HEK293 (cell line): ENCODE measurements at regions not wholly inside any gene's neighbourhood (a gene's known extent, or its start where the extent isn't known, plus 50 kb on each side); places are given as distances from the start of the nearest gene placed in this dataset.

Experiments
- CTCF ChIA-PET: fragments of 350-600 bp; formaldehyde crosslinking; extraction: SDS; loops from one replicate; lab custom pipeline; 2021; ENCODE audit warnings: antibody characterized with exemption; lab: Yijun Ruan, JAX
- POLR2A ChIA-PET: fragments of 300-600 bp; formaldehyde crosslinking; extraction: SDS; loops from one replicate; lab custom pipeline; 2020; ENCODE audit warnings: antibody characterized with exemption, inconsistent platforms; lab: Yijun Ruan, JAX
- H3K27ac ChIP-seq: fragments of 200-500 bp; sonication (Bioruptor generic); 2 replicates; pipeline ENCODE4 v1.5.1; 2014; ENCODE audit warnings: low read depth, low read length, control low read depth, inconsistent platforms; ENCODE audit errors: extremely low read depth
- H3K36me3 ChIP-seq, 2 experiments: fragments of 200-500 bp in 1 of 2; sonication (Bioruptor generic) in 1 of 2; 1 replicate in 1 of 2; 2 replicates in 1 of 2; pipeline ENCODE4 v1.5.1; 2014 to 2017; ENCODE audit warnings: inconsistent platforms in 2 of 2, low read length in 2 of 2; ENCODE audit not compliant: control insufficient read depth in 2 of 2, insufficient read depth in 1 of 2
- H3K4me1 ChIP-seq: fragments of 200-500 bp; sonication (Bioruptor generic); 2 replicates; pipeline ENCODE4 v1.5.1; 2014; ENCODE audit warnings: mild to moderate bottlenecking, low read length, inconsistent platforms; ENCODE audit not compliant: control insufficient read depth, insufficient read depth
- H3K4me3 ChIP-seq: 2 replicates; pipeline ENCODE4 v1.5.1; 2011; ENCODE audit warnings: low read depth, mild to moderate bottlenecking, control low read depth, low read length, moderate library complexity
- H3K9me3 ChIP-seq: fragments of 200-500 bp; sonication (Bioruptor generic); 2 replicates; pipeline ENCODE4 v1.5.1; 2014; ENCODE audit warnings: low read depth, low read length, inconsistent platforms; ENCODE audit not compliant: control insufficient read depth, insufficient read depth
- BCL11B ChIP-seq: fragments of 450-650 bp; formaldehyde crosslinking; IDR thresholded peaks from 2 replicates; pipeline ENCODE4 v1.5.1; 2016; ENCODE audit warnings: low read depth, missing biosample characterization, missing genetic modification characterization
- GLI4 ChIP-seq: fragments of 450-650 bp; formaldehyde crosslinking; IDR thresholded peaks from 2 replicates; pipeline ENCODE4 v1.5.1; 2016; ENCODE audit warnings: missing biosample characterization, missing genetic modification characterization
- REPIN1 ChIP-seq: fragments of 450-650 bp; formaldehyde crosslinking; IDR thresholded peaks from 2 replicates; pipeline ENCODE4 v1.5.1; 2017; ENCODE audit warnings: missing biosample characterization, missing genetic modification characterization, low read depth
- ZNF132 ChIP-seq: fragments of 450-650 bp; formaldehyde crosslinking; IDR thresholded peaks from 2 replicates; pipeline ENCODE4 v1.5.1; 2017; ENCODE audit warnings: missing biosample characterization, missing genetic modification characterization, borderline replicate concordance
- ZNF138 ChIP-seq: fragments of 450-650 bp; formaldehyde crosslinking; IDR thresholded peaks from 2 replicates; pipeline ENCODE4 v1.5.1; 2016; ENCODE audit warnings: missing biosample characterization, missing genetic modification characterization, borderline replicate concordance
- ZNF341 ChIP-seq: fragments of 450-650 bp; formaldehyde crosslinking; IDR thresholded peaks from 2 replicates; pipeline ENCODE4; 2016; ENCODE audit warnings: low read depth, missing biosample characterization, missing genetic modification characterization
- ZNF37A ChIP-seq: fragments of 450-650 bp; IDR thresholded peaks from 2 replicates; pipeline ENCODE4 v1.5.1; 2018; ENCODE audit warnings: missing biosample characterization, missing genetic modification characterization
- ZNF394 ChIP-seq: fragments of 450-650 bp; formaldehyde crosslinking; IDR thresholded peaks from 2 replicates; pipeline ENCODE4 v1.5.1; 2016; ENCODE audit warnings: missing biosample characterization, missing genetic modification characterization, mild to moderate bottlenecking, moderate library complexity, borderline replicate concordance
- ZNF501 ChIP-seq: fragments of 450-650 bp; formaldehyde crosslinking; IDR thresholded peaks from 2 replicates; pipeline ENCODE4 v1.5.1; 2016; ENCODE audit warnings: missing biosample characterization, missing genetic modification characterization
- ZNF529 ChIP-seq: fragments of 450-650 bp; formaldehyde crosslinking; IDR thresholded peaks from 2 replicates; pipeline ENCODE4 v1.5.1; 2017; ENCODE audit warnings: missing genetic modification characterization, missing biosample characterization; ENCODE audit not compliant: insufficient replicate concordance
- ZNF571 ChIP-seq: fragments of 450-650 bp; formaldehyde crosslinking; IDR thresholded peaks from 2 replicates; pipeline ENCODE4 v1.5.0; 2017; ENCODE audit warnings: missing biosample characterization, missing genetic modification characterization
- ZNF626 ChIP-seq: fragments of 450-650 bp; sonication (Bioruptor Pico); formaldehyde crosslinking; IDR thresholded peaks from 2 replicates; pipeline ENCODE4 v1.5.1; 2018; ENCODE audit warnings: missing biosample characterization, missing genetic modification characterization, inconsistent platforms
- ZNF677 ChIP-seq: fragments of 450-650 bp; IDR thresholded peaks from 2 replicates; pipeline ENCODE4 v1.5.0; 2018; ENCODE audit warnings: missing biosample characterization, mild to moderate bottlenecking, missing genetic modification characterization, moderate library complexity
- ZNF785 ChIP-seq: fragments of 450-650 bp; formaldehyde crosslinking; IDR thresholded peaks from 2 replicates; pipeline ENCODE4 v1.5.1; 2016; ENCODE audit warnings: missing biosample characterization, missing genetic modification characterization
- TF ChIP-seq, protein P1 (sequence below): IDR thresholded peaks from 2 replicates; pipeline ENCODE4 v1.6.1; 2011; ENCODE audit warnings: mild to moderate bottlenecking, low read depth, low read length, borderline replicate concordance
- TF ChIP-seq, protein P2 (sequence below): fragments of 450-650 bp; formaldehyde crosslinking; IDR thresholded peaks from 2 replicates; pipeline ENCODE4 v1.5.1; 2016; ENCODE audit warnings: missing biosample characterization, missing genetic modification characterization
- TF ChIP-seq, protein P3 (sequence below): fragments of 450-650 bp; formaldehyde crosslinking; conservative IDR thresholded peaks from 2 replicates; pipeline ENCODE4 v1.5.1; 2016; ENCODE audit warnings: low read depth, missing biosample characterization, missing genetic modification characterization
- TF ChIP-seq, protein P4 (sequence below): fragments of 450-650 bp; formaldehyde crosslinking; IDR thresholded peaks from 2 replicates; pipeline ENCODE4 v1.5.1; 2016; ENCODE audit warnings: missing biosample characterization, missing genetic modification characterization

DNA sequence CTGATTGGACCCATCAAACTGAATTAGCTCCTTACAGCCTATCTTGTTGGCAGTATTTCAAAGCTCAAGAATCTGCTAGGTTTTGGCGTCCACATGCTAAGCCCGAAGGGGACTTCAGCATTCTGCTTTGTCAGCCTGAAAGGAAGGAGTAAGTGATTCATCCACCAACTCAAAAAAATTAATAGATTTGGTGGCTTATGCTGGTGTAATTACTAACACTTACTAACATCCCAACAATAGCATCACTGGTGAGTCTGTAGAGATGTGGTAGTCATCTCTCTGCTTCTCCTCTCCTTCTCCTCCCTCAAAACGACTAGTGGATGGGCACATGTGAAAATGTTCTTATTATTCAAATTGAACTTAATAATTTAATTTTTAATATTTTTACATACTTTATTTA is 53.8 kb upstream of the EGR2 start:
- Histone ChIP-seq H3K9me3 (no peaks in the 10 kb centered on the region), H3K4me3 (no peak overlapping the region), H3K27ac (no peak overlapping the region), H3K4me1 (no peaks in the 10 kb centered on the region), H3K36me3 (no peaks in the 10 kb centered on the region)
- TF ChIP-seq ZNF571 (tag by site-specific recombination) (no peak), ZNF677 (no peak), ZNF341 (tag by site-specific recombination) (no peak), ZNF132 (tag by site-specific recombination) (no peak)
- POLR2A ChIA-PET = no interaction called here
- CTCF ChIA-PET = no interaction called here

DNA sequence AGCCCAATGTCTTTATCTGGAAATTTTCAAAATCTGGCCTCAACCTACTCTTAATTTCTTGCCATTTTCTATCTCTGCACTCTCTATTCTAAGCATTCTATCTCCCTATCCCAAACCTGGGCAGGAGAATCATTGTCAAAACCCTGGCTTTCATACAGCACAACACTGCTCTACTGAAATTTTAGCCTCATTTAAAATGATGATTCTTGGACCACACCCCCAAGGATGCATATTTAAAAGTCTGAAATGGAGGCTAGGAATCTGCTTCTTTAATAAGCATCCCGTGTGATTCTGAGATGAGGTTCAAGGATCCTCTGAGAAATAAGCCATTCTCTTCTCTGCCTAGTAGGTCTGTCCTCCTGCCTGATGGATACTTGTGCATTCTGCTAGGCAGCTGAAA is 50.8 kb upstream of the EGR2 start:
- Histone ChIP-seq H3K9me3 (no peaks in the 10 kb centered on the region), H3K4me3 (no peak overlapping the region), H3K4me1 (no peaks in the 10 kb centered on the region)
- TF ChIP-seq ZNF394 (tag by site-specific recombination) (no peak), ZNF138 (tag by site-specific recombination) (no peak), ZNF785 (tag by site-specific recombination) (no peak), ZNF626 (tag by site-specific recombination) (no peak)
- TF ChIP-seq, protein P1, sequence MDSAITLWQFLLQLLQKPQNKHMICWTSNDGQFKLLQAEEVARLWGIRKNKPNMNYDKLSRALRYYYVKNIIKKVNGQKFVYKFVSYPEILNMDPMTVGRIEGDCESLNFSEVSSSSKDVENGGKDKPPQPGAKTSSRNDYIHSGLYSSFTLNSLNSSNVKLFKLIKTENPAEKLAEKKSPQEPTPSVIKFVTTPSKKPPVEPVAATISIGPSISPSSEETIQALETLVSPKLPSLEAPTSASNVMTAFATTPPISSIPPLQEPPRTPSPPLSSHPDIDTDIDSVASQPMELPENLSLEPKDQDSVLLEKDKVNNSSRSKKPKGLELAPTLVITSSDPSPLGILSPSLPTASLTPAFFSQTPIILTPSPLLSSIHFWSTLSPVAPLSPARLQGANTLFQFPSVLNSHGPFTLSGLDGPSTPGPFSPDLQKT = no peak
- TF ChIP-seq, all 188 proteins: peak for 0
- ChIA-PET CTCF (interaction anchor here (1.0 kb wide), 1 partner anchor 16 kb away, joined by 3 read pairs; no protein-coding TSS in a partner anchor), POLR2A (no interaction called here)
- Histone ChIP-seq H3K27ac (no peak overlapping the region), H3K36me3 (no peaks in the 10 kb centered on the region)

DNA sequence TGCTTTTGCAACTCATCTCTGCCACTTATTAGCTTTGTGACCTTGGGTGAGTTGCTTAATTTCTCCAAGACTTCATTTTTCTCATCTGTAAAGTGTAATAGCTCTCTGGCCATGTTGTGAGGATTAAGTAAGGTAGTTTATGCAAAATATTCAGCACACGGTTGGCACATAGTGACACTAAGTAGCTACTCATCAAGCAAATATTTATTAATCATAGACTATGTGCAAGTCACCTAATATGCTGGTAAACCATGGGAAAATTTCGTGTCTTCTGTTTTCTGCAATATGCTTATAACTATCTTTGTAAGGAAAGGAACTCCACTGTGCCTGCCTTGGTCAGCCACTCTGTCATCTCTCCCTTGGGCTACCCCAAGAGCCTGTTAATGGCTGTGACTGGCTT is 50.3 kb upstream of the EGR2 start:
- no peaks in the 10 kb centered on the region for H3K36me3 ChIP-seq
- POLR2A ChIA-PET = no interaction called here
- H3K9me3 ChIP-seq = no peaks in the 10 kb centered on the region
- no peaks in the 10 kb centered on the region for H3K4me1 ChIP-seq
- no peak for TF ChIP-seq REPIN1 (tag by site-specific recombination)
- TF ChIP-seq, protein P2, sequence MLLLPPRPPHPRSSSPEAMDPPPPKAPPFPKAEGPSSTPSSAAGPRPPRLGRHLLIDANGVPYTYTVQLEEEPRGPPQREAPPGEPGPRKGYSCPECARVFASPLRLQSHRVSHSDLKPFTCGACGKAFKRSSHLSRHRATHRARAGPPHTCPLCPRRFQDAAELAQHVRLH (tag by site-specific recombination) = no peak
- no peak for TF ChIP-seq ZNF37A (tag by site-specific recombination)
- TF ChIP-seq, protein P3, sequence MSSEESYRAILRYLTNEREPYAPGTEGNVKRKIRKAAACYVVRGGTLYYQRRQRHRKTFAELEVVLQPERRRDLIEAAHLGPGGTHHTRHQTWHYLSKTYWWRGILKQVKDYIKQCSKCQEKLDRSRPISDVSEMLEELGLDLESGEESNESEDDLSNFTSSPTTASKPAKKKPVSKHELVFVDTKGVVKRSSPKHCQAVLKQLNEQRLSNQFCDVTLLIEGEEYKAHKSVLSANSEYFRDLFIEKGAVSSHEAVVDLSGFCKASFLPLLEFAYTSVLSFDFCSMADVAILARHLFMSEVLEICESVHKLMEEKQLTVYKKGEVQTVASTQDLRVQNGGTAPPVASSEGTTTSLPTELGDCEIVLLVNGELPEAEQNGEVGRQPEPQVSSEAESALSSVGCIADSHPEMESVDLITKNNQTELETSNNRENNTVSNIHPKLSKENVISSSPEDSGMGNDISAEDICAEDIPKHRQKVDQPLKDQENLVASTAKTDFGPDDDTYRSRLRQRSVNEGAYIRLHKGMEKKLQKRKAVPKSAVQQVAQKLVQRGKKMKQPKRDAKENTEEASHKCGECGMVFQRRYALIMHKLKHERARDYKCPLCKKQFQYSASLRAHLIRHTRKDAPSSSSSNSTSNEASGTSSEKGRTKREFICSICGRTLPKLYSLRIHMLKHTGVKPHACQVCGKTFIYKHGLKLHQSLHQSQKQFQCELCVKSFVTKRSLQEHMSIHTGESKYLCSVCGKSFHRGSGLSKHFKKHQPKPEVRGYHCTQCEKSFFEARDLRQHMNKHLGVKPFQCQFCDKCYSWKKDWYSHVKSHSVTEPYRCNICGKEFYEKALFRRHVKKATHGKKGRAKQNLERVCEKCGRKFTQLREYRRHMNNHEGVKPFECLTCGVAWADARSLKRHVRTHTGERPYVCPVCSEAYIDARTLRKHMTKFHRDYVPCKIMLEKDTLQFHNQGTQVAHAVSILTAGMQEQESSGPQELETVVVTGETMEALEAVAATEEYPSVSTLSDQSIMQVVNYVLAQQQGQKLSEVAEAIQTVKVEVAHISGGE (tag by site-specific recombination) = no peak
- no peak for TF ChIP-seq GLI4 (tag by site-specific recombination)
- no peak for TF ChIP-seq ZNF529 (tag by site-specific recombination)
- TF ChIP-seq, protein P4, sequence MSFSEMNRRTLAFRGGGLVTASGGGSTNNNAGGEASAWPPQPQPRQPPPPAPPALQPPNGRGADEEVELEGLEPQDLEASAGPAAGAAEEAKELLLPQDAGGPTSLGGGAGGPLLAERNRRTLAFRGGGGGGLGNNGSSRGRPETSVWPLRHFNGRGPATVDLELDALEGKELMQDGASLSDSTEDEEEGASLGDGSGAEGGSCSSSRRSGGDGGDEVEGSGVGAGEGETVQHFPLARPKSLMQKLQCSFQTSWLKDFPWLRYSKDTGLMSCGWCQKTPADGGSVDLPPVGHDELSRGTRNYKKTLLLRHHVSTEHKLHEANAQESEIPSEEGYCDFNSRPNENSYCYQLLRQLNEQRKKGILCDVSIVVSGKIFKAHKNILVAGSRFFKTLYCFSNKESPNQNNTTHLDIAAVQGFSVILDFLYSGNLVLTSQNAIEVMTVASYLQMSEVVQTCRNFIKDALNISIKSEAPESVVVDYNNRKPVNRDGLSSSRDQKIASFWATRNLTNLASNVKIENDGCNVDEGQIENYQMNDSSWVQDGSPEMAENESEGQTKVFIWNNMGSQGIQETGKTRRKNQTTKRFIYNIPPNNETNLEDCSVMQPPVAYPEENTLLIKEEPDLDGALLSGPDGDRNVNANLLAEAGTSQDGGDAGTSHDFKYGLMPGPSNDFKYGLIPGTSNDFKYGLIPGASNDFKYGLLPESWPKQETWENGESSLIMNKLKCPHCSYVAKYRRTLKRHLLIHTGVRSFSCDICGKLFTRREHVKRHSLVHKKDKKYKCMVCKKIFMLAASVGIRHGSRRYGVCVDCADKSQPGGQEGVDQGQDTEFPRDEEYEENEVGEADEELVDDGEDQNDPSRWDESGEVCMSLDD (tag by site-specific recombination) = no peak
- no peak for TF ChIP-seq ZNF501 (tag by site-specific recombination)
- no peak for TF ChIP-seq BCL11B (tag by site-specific recombination)
- TF ChIP-seq, all 188 proteins: peak for 0
- no peak overlapping the region for H3K27ac ChIP-seq
- no peak overlapping the region for H3K4me3 ChIP-seq
- CTCF ChIA-PET = no interaction called here
